ENCODE measurements at regions not wholly inside any gene's neighbourhood (a gene's known extent, or its start where the extent isn't known, plus 50 kb on each side); places are given as distances from the start of the nearest gene placed in this dataset.

- no peak for TF ChIP-seq CTCF (IDR thresholded peaks at IDR 0.05)
- no peak for TF ChIP-seq ZFX (IDR thresholded peaks at IDR 0.05; ENCODE audit: borderline replicate concordance)
Observed at GRCh38 chr6:139961190-139961589, 586.7 kb upstream of the CITED2 start.
